Endothelial cell of umbilical vein (primary cell): ENCODE measurements at regions not wholly inside any gene's neighbourhood (a gene's known extent, or its start where the extent isn't known, plus 50 kb on each side); places are given as distances from the start of the nearest gene placed in this dataset.

ENCODE experiments used
- BruUV-seq: library from RNA; stranded (reverse); fragments of 400-500 nt; replicated peaks from 2 replicates; lab custom pipeline; 2021; lab: Mats Ljungman, UMichigan
- CTCF ChIA-PET: fragments of 300-600, 350-600 bp; sonication (Branson Sonifier 250); formaldehyde crosslinking; loops from one replicate; lab custom pipeline; 2021; ENCODE audit warnings: antibody characterized with exemption, inconsistent platforms; lab: Charles Lee
- POLR2A ChIA-PET: fragments of 300-600, 350-600 bp; sonication (Branson Sonifier 250); formaldehyde crosslinking; loops from one replicate; lab custom pipeline; 2021; ENCODE audit warnings: antibody characterized with exemption, inconsistent platforms; lab: Charles Lee
- DNase-seq: peaks from one replicate; pipeline ENCODE4 v3.0.0-alpha.2; 2011; ENCODE audit warnings: low read depth, low spot score
- FAIRE-seq: peaks from 2 replicates; lab custom pipeline; 2011; peaks lifted over from hg19 to GRCh38; lab: Jason Lieb, UNC
- H2AFZ ChIP-seq: 2 replicates; pipeline ENCODE4 v1.6.0; 2012; ENCODE audit warnings: low read depth, low read length, control low read depth, inconsistent platforms
- H3K27ac ChIP-seq: 2 replicates; pipeline ENCODE4 v1.5.1; 2011; ENCODE audit warnings: low read depth, mild to moderate bottlenecking, control low read depth, low read length, moderate library complexity; ENCODE audit not compliant: insufficient read depth
- H3K27me3 ChIP-seq, 2 experiments: 2 replicates each; pipeline versions ENCODE4 v1.6.0 to v1.6.1; 2011; ENCODE audit warnings: low read length in 2 of 2, mixed read lengths in 1 of 2; ENCODE audit not compliant: control insufficient read depth in 2 of 2, insufficient read depth in 2 of 2
- H3K36me3 ChIP-seq, 2 experiments: 2 replicates in 1 of 2; 3 replicates in 1 of 2; pipeline ENCODE4 v1.5.1; 2011; ENCODE audit warnings: low read length in 2 of 2, mild to moderate bottlenecking in 1 of 2, moderate library complexity in 1 of 2; ENCODE audit not compliant: control insufficient read depth in 2 of 2, insufficient read depth in 2 of 2; ENCODE audit errors: extremely low read depth in 1 of 2
- H3K4me1 ChIP-seq: 3 replicates; pipeline ENCODE4 v1.5.1; 2011; ENCODE audit warnings: mild to moderate bottlenecking, low read length; ENCODE audit not compliant: control insufficient read depth, insufficient read depth; ENCODE audit errors: extremely low read depth
- H3K4me2 ChIP-seq: 2 replicates; pipeline ENCODE4 v1.6.1; 2011; ENCODE audit warnings: low read length, control low read depth, mixed read lengths; ENCODE audit not compliant: insufficient read depth
- H3K4me3 ChIP-seq, 3 experiments: fragments of 200-600 bp in 1 of 3; sonication (generic), shearing (Covaris generic) in 1 of 3; replicated peaks in 1 of 3; 2 replicates each; pipeline ENCODE4 v1.5.1; 2011 to 2016; ENCODE audit warnings: control low read depth in 3 of 3, low read length in 3 of 3, mild to moderate bottlenecking in 2 of 3, inconsistent platforms in 1 of 3, low read depth in 1 of 3, moderate library complexity in 1 of 3; ENCODE audit not compliant: insufficient read depth in 1 of 3
- H3K79me2 ChIP-seq: 2 replicates; pipeline ENCODE4 v1.6.0; 2012; ENCODE audit warnings: low read length, inconsistent platforms; ENCODE audit not compliant: control insufficient read depth, insufficient read depth
- H3K9ac ChIP-seq: replicated peaks from 2 replicates; pipeline ENCODE3; 2011; ENCODE audit warnings: low read length, control low read depth; ENCODE audit not compliant: insufficient read depth; ENCODE audit errors: extremely low read depth
- H3K9me1 ChIP-seq: replicated peaks from 3 replicates; pipeline ENCODE4 v1.6.0; 2011; ENCODE audit warnings: mild to moderate bottlenecking, low read length; ENCODE audit not compliant: control insufficient read depth, insufficient read depth; ENCODE audit errors: extremely low read depth
- H3K9me3 ChIP-seq: replicated peaks from 2 replicates; pipeline ENCODE4 v1.5.1; 2012; ENCODE audit warnings: low read length, inconsistent platforms; ENCODE audit not compliant: control insufficient read depth, insufficient read depth
- H4K20me1 ChIP-seq: replicated peaks from 2 replicates; pipeline ENCODE3; 2011; ENCODE audit warnings: mild to moderate bottlenecking, low read length; ENCODE audit not compliant: control insufficient read depth, insufficient read depth; ENCODE audit errors: extremely low read depth
- FOS ChIP-seq: IDR thresholded peaks from 2 replicates; pipeline ENCODE4 v1.6.1; 2011; ENCODE audit warnings: mild to moderate bottlenecking, low read length, moderate library complexity, borderline replicate concordance; ENCODE audit not compliant: insufficient read depth
- GATA2 ChIP-seq: IDR thresholded peaks from 2 replicates; pipeline ENCODE4 v1.7.0; 2011; ENCODE audit warnings: low read depth, mild to moderate bottlenecking, moderate library complexity, mixed read lengths, low read length; ENCODE audit not compliant: insufficient read length, insufficient read depth
- JUN ChIP-seq: IDR thresholded peaks from 2 replicates; pipeline ENCODE4 v1.6.1; 2011; ENCODE audit warnings: borderline replicate concordance, low read depth; ENCODE audit not compliant: insufficient read length, insufficient read depth
- POLR2A ChIP-seq: IDR thresholded peaks from 2 replicates; pipeline ENCODE4 v1.6.1; 2012; ENCODE audit warnings: low read depth, mild to moderate bottlenecking, control low read depth, low read length
- POLR2AphosphoS5 ChIP-seq: IDR thresholded peaks from 2 replicates; pipeline ENCODE4 v1.6.1; 2012; ENCODE audit warnings: low read depth, mild to moderate bottlenecking, control low read depth, low read length, moderate library complexity; ENCODE audit not compliant: insufficient read depth
- dilution Hi-C: fragments of 300-500 bp; cut with MboI; formaldehyde crosslinking; loops from one replicate; pipeline ENCODE4 v1.15.0; 2019; ENCODE audit warnings: low sequenced_read_pairs; ENCODE audit not compliant: extremely low pct_ligation_motif_present
- intact Hi-C: fragments of 100-400 bp; cut with micrococcal nuclease; formaldehyde crosslinking; loops from one replicate; pipeline ENCODE4 v1.10.0; 2022
- TF ChIP-seq, protein P1 (sequence below), 2 donors: IDR thresholded peaks; 1 replicate in 1 of 2; 2 replicates in 1 of 2; pipeline ENCODE4 v1.5.1; 2011; ENCODE audit warnings: low read length in 2 of 2, mild to moderate bottlenecking in 2 of 2, moderate library complexity in 2 of 2, control low read depth in 1 of 2, inconsistent platforms in 1 of 2, low read depth in 1 of 2; ENCODE audit not compliant: insufficient read depth in 1 of 2; ENCODE audit errors: extremely low read depth in 1 of 2

DNA sequence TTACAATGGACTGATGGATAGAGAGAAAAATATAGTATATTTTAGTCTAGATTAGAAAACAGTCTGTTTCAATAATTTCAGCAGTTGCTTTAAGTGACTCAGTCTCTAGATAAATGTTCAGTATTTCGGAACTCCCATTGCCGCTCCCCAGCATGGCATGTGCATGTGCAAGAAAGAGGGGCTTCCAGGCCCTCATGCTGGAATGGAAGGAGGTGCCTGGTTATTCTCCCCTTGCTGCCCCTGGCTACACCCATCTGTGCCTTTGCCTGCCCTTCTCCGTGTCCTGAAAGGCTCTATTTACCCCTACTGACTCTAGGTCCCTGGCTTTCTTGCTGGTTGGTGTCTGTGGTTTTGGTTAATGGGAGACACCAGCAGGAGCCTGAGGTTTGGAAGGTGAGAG is 115.7 kb upstream of the IFNGR1 start:
- no peaks in the 10 kb centered on the region for H3K79me2 ChIP-seq
- no peaks in the 10 kb centered on the region for H3K9me3 ChIP-seq
- H3K9me1 ChIP-seq: no peaks in the 10 kb centered on the region
- TF ChIP-seq JUN: no peak
- no peak for TF ChIP-seq POLR2A
- no peak for TF ChIP-seq POLR2AphosphoS5
- TF ChIP-seq GATA2: no peak
- no peak for TF ChIP-seq FOS
- DNase-seq (no peak), FAIRE-seq (no peak)
- BruUV-seq: no TSS peak
- intact Hi-C loops: no loop called here
- POLR2A ChIA-PET: no interaction called here
- dilution Hi-C loops: no loop called here
- H3K27me3 ChIP-seq: peaks cover 0 to 3% of the 10 kb centered on the region in 2 experiments
- CTCF ChIA-PET: no interaction called here
- H3K36me3 ChIP-seq: no peaks in the 10 kb centered on the region
- no peak overlapping the region for H3K4me2 ChIP-seq
- no peak overlapping the region for H3K4me3 ChIP-seq
- no peak overlapping the region for H2AFZ ChIP-seq
- H3K27ac ChIP-seq: no peak overlapping the region
- H3K9ac ChIP-seq: no peak overlapping the region
- no peaks in the 10 kb centered on the region for H3K4me1 ChIP-seq
- H4K20me1 ChIP-seq: no peaks in the 10 kb centered on the region

GRCh38 chr6:137334094-137334493 is 114.9 kb upstream of the IFNGR1 start:
- H3K27me3 ChIP-seq: peaks cover 0 to 3% of the 10 kb centered on the region in 2 experiments
- no peaks in the 10 kb centered on the region for H3K36me3 ChIP-seq
- FAIRE-seq: no peak
- H3K9me3 ChIP-seq: no peaks in the 10 kb centered on the region
- H3K27ac ChIP-seq: no peak overlapping the region
- H3K4me1 ChIP-seq: no peaks in the 10 kb centered on the region
- H3K4me3 ChIP-seq: no peak overlapping the region
- H3K9me1 ChIP-seq: no peaks in the 10 kb centered on the region
- intact Hi-C loops (no loop called here), dilution Hi-C loops (no loop called here)
- no TSS peak for BruUV-seq
- no peak overlapping the region for H3K4me2 ChIP-seq
- H3K79me2 ChIP-seq: no peaks in the 10 kb centered on the region
- no peak for TF ChIP-seq JUN
- TF ChIP-seq, protein P1, sequence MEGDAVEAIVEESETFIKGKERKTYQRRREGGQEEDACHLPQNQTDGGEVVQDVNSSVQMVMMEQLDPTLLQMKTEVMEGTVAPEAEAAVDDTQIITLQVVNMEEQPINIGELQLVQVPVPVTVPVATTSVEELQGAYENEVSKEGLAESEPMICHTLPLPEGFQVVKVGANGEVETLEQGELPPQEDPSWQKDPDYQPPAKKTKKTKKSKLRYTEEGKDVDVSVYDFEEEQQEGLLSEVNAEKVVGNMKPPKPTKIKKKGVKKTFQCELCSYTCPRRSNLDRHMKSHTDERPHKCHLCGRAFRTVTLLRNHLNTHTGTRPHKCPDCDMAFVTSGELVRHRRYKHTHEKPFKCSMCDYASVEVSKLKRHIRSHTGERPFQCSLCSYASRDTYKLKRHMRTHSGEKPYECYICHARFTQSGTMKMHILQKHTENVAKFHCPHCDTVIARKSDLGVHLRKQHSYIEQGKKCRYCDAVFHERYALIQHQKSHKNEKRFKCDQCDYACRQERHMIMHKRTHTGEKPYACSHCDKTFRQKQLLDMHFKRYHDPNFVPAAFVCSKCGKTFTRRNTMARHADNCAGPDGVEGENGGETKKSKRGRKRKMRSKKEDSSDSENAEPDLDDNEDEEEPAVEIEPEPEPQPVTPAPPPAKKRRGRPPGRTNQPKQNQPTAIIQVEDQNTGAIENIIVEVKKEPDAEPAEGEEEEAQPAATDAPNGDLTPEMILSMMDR (IDR thresholded peaks at IDR 0.05; ENCODE audit: extremely low read depth in 1 of 2, insufficient read depth in 1 of 2, low read depth in 1 of 2, low read length in 2 of 2): no peak
- no peak for TF ChIP-seq GATA2
- no peak for DNase-seq
- H2AFZ ChIP-seq: no peak overlapping the region
- H4K20me1 ChIP-seq: no peaks in the 10 kb centered on the region
- POLR2A ChIA-PET: no interaction called here
- no peak overlapping the region for H3K9ac ChIP-seq
- CTCF ChIA-PET: interaction anchor here (2.0 kb wide), 1 partner anchor 20 kb away, joined by 8 read pairs; no protein-coding TSS in a partner anchor
